ENCODE measurements at regions not wholly inside any gene's neighbourhood (a gene's known extent, or its start where the extent isn't known, plus 50 kb on each side); places are given as distances from the start of the nearest gene placed in this dataset.

GRCh38 chr3:148584438-148584837 lies 113.3 kb upstream of the AGTR1 start:
- Histone ChIP-seq H3K4me1 (no peaks in the 10 kb centered on the region), H3K36me3 (no peaks in the 10 kb centered on the region), H3K27me3 (no peaks in the 10 kb centered on the region), H3K9me3 (no peaks in the 10 kb centered on the region), H3K27ac (no peak overlapping the region), H3K4me3 (no peak overlapping the region)
- intact Hi-C loops (cut with DNase I) = no loop called here
- no peak for DNase-seq
- TF ChIP-seq CTCF (IDR thresholded peaks at IDR 0.05) = no peak
- no peak for TF ChIP-seq POLR2A (IDR thresholded peaks at IDR 0.05)

DNA sequence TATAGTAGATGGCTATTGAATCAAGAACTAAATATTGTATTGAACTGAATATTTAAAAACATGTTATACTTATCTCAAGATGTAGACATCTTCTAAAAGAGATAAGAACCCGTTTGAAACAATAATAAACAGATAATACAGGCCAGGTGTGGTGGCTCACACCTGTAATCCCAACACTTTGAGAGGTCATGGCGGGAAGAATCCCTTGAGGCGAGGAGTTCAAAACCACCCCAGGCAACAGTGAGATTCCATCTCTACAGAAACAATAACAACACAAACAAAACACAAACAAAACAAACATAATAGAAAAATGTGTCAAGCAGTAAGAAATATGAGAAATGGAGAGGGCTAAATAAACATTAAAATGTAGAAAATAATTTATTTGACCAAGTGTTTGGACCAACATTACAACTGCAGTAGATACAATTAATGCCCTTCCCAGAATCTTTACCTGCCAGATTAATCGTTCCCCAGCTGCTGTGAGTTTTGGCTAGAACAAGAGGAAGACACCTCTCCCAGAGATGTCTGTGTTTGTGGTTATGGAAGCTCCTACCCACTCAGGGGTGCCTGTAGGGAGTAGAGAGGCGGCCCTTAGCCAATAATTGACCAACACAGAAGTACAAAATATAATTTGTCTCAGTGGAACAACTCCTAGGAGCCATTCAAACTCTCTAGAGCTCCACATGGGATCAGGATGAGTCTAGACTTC lies 111.9 kb upstream of the AGTR1 start:
- H3K9me3 ChIP-seq = no peaks in the 10 kb centered on the region
- TF ChIP-seq POLR2A (IDR thresholded peaks at IDR 0.05) = no peak
- no peak overlapping the region for H3K4me3 ChIP-seq
- no peak overlapping the region for H3K27ac ChIP-seq
- DNase-seq = no peak
- no peaks in the 10 kb centered on the region for H3K36me3 ChIP-seq
- WGBS, 2 donors = 52 to 53% methylated on average over 5 of the region's 5 CpGs
- H3K27me3 ChIP-seq = no peaks in the 10 kb centered on the region
- intact Hi-C loops (cut with DNase I) = no loop called here
- H3K4me1 ChIP-seq = no peaks in the 10 kb centered on the region

GRCh38 chr3:148588291-148588690 lies 109.4 kb upstream of the AGTR1 start:
- DNase-seq = no peak
- no peak overlapping the region for H3K4me3 ChIP-seq
- no peak overlapping the region for H3K27ac ChIP-seq
- TF ChIP-seq CTCF (IDR thresholded peaks at IDR 0.05) (no peak), POLR2A (IDR thresholded peaks at IDR 0.05) (no peak)
- H3K36me3 ChIP-seq = no peaks in the 10 kb centered on the region
- H3K27me3 ChIP-seq = no peaks in the 10 kb centered on the region
- H3K4me1 ChIP-seq = no peaks in the 10 kb centered on the region
- intact Hi-C loops (cut with DNase I) = no loop called here
- WGBS, 2 donors = 91 to 95% methylated on average over 2 of the region's 2 CpGs
- no peaks in the 10 kb centered on the region for H3K9me3 ChIP-seq

DNA sequence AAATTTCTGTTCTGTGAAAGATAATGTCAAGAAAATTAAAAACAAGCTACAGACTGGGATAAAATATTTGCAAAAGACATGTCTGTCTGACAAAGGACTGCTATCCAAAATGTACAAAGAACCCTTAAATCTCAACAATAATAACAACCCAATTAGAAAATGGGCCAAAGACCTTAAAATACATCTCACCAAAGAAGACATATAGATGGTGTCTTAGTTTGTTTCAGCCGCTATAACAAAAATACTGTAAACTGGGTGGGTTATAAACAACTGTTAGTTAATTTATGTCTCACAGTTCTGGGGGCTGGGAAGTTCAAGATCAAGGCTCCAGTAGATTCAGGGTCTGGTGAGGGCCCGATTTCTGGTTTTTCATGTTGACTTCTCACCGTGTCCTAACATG lies 106.2 kb upstream of the AGTR1 start:
- H3K4me1 ChIP-seq = no peaks in the 10 kb centered on the region
- H3K9me3 ChIP-seq = no peaks in the 10 kb centered on the region
- no peaks in the 10 kb centered on the region for H3K36me3 ChIP-seq
- no peak for TF ChIP-seq CTCF (IDR thresholded peaks at IDR 0.05)
- no peak for TF ChIP-seq POLR2A (IDR thresholded peaks at IDR 0.05)
- H3K27me3 ChIP-seq = no peaks in the 10 kb centered on the region
- intact Hi-C loops (cut with DNase I) = no loop called here
- DNase-seq = no peak
- WGBS, 2 donors = 79 to 91% methylated on average over 3 of the region's 3 CpGs
- no peak overlapping the region for H3K27ac ChIP-seq
- H3K4me3 ChIP-seq = no peak overlapping the region

- no peaks in the 10 kb centered on the region for H3K36me3 ChIP-seq
Measured at GRCh38 chr3:148598619-148599018, 99.1 kb upstream of the AGTR1 start.

More at GRCh38 chr3:148598619-148599018, 99.1 kb upstream of the AGTR1 start:
- intact Hi-C loops (cut with DNase I) = no loop called here
- Histone ChIP-seq H3K4me3 (no peak overlapping the region), H3K9me3 (no peaks in the 10 kb centered on the region), H3K27ac (no peak overlapping the region), H3K4me1 (no peaks in the 10 kb centered on the region), H3K27me3 (no peaks in the 10 kb centered on the region)
- DNase-seq = no peak
- WGBS, 2 donors = 88 to 91% methylated on average over 2 of the region's 2 CpGs
- TF ChIP-seq POLR2A (IDR thresholded peaks at IDR 0.05) = no peak
- TF ChIP-seq CTCF (IDR thresholded peaks at IDR 0.05) = no peak

Data from esophagus squamous epithelium (tissue), 5 donors.